HG03025 (cell line): ENCODE measurements at regions not wholly inside any gene's neighbourhood (a gene's known extent, or its start where the extent isn't known, plus 50 kb on each side); places are given as distances from the start of the nearest gene placed in this dataset.
"Not testable (repeated sequence)": the region's sequence is repeated elsewhere in the genome, so short reads cannot be mapped to it uniquely, and the experiment has no call there.

Experiments used
- ATAC-seq: cut with Tn5 transposase; IDR thresholded peaks from one replicate; pipeline ENCODE4 v1.9.1; 2021; ENCODE audit warnings: mild to moderate bottlenecking, moderate library complexity; ENCODE audit not compliant: unreplicated experiment, low FRiP score

DNA sequence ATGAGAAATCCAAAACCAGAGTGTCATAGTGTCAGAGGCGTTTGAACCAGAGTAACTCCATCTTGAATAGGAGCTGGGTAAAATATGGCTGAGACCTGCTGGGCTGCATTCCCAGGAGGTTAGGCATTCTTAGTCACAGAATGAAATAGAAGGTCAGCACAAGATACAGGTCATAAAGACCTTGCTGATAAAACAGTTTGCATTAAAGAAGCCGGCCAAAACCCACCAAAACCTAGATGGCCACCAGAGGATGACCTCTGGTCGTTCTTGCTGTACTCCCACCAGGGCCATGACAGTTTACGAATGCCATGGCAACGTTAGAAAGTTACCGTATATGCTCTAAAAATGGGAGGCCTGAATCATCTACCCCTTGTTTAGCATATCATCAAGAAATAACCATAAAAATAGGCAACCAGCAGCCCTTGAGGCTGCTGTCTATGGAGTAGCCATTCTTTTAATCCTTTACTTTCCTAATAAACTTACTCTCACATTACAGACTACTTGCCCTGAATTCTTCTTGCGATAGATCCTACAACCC is 67.1 kb upstream of the NANOS1 start:
- ATAC-seq: not testable (repeated sequence)

DNA sequence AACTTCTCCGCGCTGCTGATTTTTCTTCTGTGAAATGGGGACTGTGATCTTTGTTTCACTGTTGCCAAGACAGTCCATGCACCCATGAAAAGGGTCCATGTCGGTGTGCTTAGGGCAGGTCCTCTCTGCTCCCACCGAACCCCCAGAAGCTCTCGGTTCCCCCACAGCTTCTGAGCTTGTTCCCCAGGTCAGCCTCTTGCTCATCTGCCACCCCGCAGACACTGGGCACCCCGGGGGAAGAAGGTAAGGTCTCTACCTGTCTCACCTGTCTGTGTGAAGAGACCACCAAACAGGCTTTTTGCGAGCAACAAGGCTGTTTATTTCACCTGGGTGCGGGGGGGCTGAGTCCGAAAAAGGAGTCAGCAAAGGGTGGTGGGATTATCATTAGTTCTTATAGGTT is 66.2 kb upstream of the NANOS1 start:
- no peak for ATAC-seq

DNA sequence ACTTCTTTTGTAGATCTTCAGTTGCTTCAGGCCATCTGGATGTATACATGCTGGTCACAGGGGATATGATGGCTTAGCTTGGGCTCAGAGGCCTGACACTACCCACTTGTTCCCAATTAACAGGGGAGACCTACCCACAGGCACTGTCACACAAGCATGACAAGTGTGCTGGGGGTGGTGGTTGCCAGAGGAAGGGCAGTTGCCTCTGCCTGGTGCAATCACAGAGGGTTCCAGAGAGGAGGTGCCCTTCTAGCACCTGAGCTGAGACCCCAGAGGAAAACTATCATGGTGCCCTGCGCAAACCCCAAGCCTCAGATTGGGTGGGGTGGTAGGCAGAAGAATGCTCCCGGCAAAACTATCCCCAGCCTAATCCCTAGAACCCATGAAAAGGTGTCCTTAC is 65.6 kb upstream of the NANOS1 start:
- ATAC-seq: no peak

DNA sequence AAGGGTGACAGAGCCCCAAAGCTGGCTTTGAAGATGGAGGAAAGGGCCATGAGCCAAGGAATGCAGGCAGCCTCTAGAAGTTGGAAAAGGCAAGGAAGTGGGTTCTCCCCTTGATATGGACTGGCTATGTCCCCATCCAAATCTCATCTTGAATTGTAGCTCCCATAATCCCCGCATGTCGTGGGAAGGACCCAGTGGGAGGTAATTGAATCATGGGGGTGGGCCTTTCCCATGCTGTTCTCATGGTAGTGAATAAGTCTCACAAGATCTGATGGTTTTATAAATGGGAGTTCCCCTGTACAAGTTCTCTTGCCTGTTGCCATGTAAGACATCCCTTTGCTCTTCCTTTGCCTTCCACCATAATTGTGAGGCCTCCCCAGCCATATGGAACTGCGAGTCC is 65.0 kb upstream of the NANOS1 start:
- not testable (repeated sequence) for ATAC-seq

DNA sequence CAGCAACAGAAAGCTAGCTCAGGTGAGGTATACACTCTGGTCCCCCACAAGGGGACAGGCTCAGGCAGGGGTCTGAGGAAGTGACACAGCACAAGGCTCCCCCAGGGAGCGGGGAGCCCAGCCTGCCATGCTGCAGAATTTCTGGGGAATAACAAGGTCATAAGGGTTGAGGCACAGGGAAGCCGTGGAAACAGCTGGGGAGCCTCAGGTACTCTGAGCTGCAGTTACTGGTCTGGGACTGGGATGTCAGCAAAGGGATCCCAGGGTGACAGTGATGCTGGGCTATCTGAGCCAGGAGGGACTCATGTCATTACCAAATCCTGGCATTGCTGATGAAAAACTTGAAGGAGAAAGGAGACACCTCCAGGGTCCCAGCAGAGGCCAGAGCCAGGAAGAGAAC is 64.4 kb upstream of the NANOS1 start:
- no peak for ATAC-seq

DNA sequence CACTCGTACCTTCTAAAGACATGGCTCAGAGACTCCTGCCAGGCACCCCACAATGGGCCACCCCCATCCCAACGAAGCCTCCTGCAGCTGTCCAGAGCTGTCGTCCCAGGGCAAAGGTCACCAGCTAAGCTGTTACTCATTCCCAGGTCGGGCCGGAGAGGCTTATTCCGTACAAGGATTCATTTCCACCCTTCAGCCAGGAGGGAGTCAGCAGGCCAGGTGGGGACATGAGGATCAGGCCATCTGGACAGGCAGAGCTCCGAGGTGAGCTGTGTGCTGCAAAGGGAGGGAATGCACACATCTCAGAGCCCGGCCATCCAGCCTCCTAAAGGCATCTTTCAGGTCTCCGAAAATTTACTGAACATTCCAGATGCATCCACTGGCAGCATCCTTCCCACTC is 63.9 kb upstream of the NANOS1 start:
- ATAC-seq: no peak

DNA sequence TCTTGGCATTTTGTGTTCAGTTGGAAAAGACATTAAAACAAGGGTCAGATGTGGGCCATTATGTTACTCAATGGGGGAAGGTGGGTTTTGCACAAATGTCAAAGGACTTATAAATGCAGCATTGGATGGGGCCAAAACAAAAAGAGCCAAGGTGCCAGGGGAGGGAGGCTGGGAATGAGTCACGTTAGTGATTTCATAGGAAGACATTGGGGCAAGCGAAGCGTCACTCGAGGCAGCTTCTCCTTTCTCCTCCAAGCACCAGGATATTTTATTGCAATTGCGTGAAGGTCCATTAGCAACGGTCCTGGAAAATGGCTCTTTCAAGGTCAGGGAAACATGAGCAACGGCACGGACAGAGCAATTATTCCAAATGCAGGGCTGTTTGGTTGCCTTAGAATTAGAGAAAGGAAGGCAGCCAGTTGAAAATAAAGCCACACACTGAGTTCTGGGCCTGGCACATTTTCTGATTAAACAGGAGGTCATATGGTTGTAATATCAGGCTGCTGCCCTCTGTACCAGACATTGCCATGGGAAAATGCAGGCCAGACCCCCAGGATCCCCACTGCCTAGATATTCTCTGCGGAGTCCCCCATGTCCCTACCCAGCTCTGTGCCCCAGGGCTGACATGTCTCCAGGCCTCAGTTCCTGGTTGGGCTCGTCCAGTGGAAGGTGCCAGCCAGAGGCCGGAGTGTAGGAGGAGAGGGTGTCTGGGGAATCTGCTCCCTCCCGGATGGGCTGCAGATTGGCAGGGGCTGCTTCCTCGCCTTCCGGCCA is 63.3 kb upstream of the NANOS1 start:
- ATAC-seq: no peak

DNA sequence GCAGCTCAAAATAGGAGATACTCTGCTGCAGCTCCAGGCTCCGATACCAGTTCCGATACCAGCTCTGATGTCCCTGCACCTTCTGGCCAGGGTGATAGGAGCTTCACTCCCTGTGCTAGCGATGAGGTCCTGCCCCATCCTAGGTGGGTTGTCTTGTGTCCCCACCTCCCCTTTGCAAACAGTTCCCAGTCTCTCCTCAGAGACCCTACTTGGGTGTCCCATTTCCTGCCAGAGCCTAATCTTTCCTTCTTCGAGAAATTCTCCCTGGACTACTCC is 62.7 kb upstream of the NANOS1 start:
- ATAC-seq: no peak

DNA sequence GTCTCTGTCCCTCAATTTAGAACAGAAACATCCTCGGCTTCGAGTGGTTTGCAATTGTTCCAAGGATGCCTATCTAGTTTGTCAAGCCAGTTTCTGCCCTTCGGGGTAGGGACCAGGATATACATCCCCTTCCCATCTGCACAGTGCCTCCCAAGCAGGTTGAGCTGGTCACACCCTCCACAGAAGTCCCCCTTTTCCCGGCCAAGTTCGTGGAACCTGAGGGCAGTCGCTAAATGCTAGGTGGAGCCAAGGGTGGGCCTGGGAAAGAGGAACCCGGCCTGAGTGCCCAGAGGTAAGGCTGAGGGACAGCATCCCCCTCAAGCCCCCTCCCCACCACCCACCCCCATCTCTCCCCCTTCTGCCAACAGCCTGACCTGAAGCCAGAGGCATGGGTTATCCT is 62.4 kb upstream of the NANOS1 start:
- ATAC-seq: no peak

DNA sequence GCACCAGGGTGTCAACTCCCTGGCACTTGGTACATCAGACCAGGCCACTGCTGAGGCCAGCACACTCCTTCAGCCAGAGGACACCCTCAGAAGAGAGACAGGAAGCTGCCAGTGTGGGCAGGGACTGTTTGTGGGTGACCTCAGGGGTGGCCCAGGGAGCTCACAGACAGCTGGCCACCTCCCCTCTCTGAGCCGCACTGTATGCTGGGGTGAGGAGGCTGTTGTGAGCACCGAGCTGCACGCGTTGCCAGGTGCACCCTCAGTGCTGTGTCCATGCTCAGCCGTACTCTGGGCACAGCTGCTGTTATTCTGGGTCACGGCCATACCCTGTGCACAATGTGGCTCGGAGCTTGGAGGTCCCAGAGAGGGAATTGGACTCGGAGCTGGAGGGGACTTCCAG is 61.5 kb upstream of the NANOS1 start:
- ATAC-seq: no peak

DNA sequence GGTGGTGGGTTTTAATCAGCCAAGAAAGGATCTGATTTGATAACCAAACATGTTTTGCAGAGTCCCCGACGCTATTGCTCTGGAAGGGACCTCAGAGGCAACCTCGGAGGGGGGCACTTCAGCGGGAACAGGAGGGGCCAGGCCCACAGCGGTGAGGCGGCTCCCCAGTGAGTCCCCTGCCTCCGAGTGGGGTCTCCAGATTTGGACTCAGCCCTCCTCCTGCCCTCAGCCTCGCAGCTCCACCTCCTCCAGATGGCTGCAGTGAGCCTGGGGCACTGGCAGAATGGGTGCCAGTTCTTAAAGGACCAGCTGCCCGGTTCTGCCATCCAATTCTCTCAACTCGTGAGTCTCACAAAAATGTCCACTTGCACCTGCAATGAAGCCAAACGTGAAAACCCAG is 61.0 kb upstream of the NANOS1 start:
- no peak for ATAC-seq

DNA sequence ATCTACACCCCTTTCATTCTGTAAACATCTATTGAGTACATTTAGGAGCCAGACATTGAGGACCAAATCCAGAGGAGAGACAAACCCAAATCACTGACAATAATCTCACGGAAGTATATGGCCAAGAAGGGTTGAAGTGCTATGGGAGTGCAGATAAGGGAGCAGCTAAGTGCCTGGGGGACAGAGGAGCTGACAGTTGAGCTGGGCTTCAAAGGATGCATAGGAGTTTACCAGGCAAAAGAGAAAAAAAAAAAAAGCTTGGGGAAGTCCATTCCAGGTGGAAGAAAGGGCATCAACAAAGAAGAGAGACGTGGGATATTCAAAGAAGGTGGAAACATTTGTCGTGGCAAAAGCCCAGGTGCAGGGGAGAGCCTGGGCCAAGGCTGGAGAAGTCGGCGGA is 60.5 kb upstream of the NANOS1 start:
- ATAC-seq: no peak

DNA sequence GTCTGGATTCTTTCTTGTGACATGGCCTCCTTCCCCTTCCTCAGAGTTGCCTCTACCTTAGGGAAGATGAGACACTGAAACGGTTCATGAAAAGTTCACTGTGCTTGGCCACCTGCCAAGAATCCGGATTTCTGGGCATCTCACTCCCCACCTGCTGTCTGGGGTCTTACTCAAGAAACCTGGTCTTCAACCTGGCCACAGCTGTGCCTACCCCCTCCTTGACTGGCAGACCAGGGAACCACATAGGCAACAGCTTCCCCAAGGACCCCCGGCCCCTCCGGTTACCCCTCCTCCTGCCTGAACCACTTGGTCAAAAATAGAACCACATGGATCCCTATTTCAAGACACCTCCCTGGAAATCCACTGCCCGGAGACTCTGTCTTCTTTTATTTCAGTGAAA is 58.7 kb upstream of the NANOS1 start:
- no peak for ATAC-seq

DNA sequence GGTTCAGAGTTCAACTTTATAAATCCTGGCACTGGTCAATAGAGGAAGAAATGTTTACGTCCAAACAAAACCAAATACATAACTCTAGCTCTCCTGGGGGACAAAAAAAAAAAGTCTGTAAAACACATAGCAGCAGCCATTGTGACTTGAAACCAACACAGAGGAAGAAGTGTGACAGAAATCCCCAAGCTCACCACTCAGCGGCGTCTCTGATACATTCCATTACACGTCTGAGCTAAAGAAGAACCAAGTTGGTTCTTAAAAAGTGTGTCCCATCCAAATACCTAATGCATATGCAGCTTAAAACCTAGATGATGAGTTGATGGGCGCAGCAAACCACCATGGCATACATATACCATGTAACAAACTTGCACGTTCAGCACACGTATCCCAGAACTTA is 58.3 kb upstream of the NANOS1 start:
- no peak for ATAC-seq

DNA sequence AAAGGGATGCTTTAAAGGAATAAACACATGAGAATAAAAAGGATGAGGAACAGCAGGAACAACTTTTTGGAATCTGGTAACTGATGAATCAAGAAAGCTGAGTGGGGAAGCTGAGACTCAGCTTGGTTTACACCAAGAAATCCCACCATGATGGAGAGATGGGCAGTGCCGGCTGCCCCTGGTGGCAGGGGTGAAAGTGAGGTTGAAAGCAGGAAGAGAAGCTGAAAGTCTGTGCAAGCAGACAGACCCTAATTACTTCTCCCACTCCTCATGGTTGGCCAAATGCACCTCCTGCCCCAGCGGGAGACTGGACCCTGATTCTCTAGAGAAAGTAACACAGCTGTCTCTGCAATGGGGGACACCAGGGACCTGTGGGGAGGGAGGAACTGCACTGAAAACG is 57.6 kb upstream of the NANOS1 start:
- no peak for ATAC-seq

DNA sequence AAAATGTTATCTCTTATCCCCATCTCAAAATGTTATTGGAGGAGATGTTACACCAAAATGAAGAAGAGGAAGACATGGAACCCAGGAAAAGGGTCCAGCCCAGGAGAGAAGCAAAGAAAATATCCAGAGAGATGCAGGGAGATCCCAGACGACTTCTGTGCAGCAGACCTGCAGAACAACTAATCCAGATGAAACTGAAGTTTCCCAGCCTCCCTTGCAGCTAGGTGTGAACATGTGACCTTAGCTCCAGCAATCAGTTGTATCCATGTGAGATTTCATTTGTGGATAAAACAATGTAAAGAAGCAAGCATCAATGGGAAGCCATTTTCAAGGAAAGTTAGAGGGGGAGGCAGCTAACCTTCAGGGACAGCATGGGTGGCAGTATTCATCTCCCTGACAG is 55.8 kb upstream of the NANOS1 start:
- no peak for ATAC-seq

DNA sequence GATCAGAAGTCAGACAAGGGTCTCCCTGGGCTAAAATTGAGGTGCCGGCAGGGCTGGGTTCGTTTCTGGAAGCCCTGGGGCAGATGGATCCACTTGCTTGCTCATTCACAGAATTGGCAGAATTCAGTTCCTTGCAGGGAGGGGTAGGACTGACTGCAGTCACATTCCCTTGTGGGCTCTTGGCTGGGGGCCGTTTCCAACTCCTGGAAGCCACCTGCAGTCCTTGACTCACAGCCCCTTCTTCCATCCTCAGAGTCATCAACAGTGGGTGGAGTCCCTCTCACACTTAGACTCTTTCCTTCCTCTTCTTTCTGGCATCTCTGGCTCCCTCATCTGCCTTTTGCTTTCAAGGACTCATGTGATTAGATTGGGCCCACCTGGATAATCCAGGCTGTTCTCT is 54.6 kb upstream of the NANOS1 start:
- no peak for ATAC-seq

DNA sequence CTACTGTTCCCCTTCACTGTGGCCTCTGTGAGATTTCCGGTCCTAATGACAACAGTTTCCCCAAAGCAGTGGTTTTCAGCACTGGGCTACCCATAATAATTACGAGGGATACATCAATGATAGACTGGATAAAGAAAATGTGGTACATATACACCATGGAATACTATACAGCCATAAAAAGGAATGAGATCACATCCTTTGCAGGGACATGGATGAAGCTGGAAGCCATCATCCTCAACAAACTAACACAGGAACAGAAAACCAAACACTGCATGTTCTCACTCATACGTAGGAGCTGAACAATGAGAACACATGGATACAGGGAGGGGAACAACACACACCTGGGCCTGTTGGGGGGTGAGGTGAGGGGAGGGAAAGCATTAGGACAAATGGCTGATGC is 53.3 kb upstream of the NANOS1 start:
- ATAC-seq: not testable (repeated sequence)

DNA sequence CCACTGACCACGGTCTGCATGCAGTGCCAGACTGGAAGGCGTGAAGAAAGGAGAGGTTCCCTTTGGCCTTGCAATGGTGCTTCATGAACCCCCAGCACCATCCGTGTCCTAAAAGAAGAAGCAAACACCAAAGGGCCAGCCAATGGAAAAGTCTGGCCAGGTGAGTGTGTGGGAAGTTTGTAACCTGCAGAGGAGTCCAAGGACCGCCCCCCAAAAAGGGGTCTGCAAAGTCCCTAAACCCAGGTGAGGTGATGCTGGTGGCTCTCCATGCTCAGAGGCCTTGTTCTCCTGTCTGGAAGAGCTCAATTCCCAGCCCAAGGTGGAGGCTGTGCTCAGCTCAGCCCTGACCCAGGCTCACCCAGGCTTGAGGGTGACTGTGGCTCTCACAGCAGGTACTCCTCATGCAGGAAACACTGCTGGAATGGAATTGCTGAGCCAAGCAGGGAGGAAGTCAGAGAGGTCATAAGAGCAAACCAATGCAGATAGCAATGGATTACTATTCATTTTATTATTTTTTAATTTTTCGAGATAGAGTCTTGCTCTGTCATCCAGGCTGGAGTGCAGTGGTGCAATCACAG is 52.4 kb upstream of the NANOS1 start:
- ATAC-seq: no peak

DNA sequence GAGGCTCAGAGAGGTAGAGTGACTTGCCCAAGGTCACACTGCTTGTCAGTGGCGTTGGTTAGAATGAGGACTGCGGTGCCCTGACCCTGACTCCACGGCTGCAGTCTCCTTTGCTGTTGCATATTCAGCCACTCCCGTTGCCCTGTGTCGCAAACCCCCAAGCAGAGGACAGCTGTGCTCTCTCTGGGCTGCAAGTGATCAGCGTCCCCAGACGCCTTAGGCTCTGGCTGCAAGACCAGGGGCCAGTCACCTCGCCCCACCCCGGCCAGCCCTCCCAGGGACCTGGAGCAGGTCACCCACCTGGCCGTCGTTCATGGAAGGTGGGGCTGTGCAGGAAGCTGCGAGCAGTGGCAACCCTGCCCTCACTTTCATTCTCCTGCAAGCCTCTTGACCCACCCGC is 51.7 kb upstream of the NANOS1 start:
- no peak for ATAC-seq

DNA sequence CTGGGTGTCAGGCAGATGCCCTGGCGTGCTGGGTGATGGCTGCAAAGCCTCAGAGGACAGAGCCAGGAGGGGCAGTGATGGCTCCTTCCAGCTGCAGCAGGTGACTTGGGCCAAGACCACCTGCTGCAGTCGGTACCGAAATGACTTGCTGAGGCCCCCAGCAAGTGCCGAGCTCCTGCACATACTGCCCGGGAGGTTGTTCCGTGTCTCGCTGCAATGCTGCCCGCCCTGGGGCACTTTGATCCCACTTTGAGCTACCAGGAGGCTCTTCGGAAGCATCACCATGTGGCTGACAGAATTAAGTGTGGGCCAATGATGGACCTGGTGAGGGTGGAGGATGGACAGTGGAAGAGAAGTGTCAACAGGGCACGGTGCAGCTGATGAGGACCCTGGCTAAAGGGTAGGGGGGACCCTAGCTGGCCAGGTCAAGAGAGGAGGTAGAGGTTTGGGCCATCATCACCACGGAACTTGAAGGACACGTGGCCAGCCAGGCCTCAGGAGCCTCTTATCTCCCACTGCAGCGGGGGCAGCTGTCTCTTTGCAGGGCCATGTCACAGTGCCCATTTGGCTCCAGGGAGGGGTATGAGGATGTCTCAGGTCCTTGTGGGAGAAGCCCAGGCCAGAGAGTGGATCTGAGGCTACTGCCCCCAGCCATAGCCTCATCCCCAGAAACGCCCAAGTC is 51.1 kb upstream of the NANOS1 start:
- no peak for ATAC-seq

DNA sequence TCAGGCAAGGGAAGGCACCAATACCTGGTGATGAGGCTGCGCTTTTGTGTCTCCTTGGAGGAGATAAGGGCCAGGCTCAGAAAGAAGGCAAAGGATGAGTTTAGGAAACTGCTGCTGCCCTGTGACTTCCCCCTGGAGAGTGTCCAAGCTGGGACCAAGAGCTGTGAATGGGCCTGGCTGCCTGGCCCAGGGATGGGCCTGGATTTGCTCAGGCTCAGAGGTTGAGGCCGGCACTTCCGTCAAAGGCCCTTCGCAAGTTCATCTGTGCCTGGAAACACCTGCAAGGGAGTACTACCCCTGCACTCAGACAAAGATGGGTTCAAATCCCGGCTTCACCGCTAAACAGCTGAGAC is 50.5 kb upstream of the NANOS1 start:
- no peak for ATAC-seq
